GM23248 (cell line): ENCODE measurements at regions not wholly inside any gene's neighbourhood (a gene's known extent, or its start where the extent isn't known, plus 50 kb on each side); places are given as distances from the start of the nearest gene placed in this dataset.

Source experiments
- EZH2 ChIP-seq: fragments of 200-600 bp; sonication (generic); IDR thresholded peaks from 2 replicates; pipeline ENCODE4 v1.6.1; 2018; ENCODE audit warnings: antibody characterized with exemption, mild to moderate bottlenecking; ENCODE audit not compliant: insufficient read depth, poor library complexity, severe bottlenecking
- EZH2phosphoT487 ChIP-seq: fragments of 200-600 bp; sonication (generic); IDR thresholded peaks from 2 replicates; pipeline ENCODE4 v1.6.1; 2018; ENCODE audit warnings: antibody characterized with exemption, moderate library complexity, mild to moderate bottlenecking, low read depth; ENCODE audit not compliant: insufficient read depth

GRCh38 chr11:91244912-91245311 lies 979.7 kb upstream of the FAT3 start:
- TF ChIP-seq EZH2phosphoT487 (no peak), EZH2 (no peak)
